AG04449 (cell line): ENCODE measurements at regions not wholly inside any gene's neighbourhood (a gene's known extent, or its start where the extent isn't known, plus 50 kb on each side); places are given as distances from the start of the nearest gene placed in this dataset.

Experiments
- CTCF ChIA-PET: fragments of 350-600 bp; formaldehyde crosslinking; extraction: SDS; loops from one replicate; lab custom pipeline; 2021; ENCODE audit warnings: antibody characterized with exemption; lab: Yijun Ruan, JAX
- POLR2A ChIA-PET: fragments of 400-600, 350-600 bp; formaldehyde crosslinking; extraction: SDS; loops from one replicate; lab custom pipeline; 2020; ENCODE audit warnings: antibody characterized with exemption, inconsistent platforms; lab: Yijun Ruan, JAX
- DNase-seq: peaks from one replicate; pipeline ENCODE4 v3.0.0-alpha.2; 2010; ENCODE audit warnings: low read depth, low spot score
- H3K4me3 ChIP-seq: 2 replicates; pipeline ENCODE4 v1.5.1; 2011; ENCODE audit warnings: low read depth, mild to moderate bottlenecking, control low read depth, low read length
- TF ChIP-seq, protein P1 (sequence below): IDR thresholded peaks from one replicate; pipeline ENCODE4 v1.5.1; 2011; ENCODE audit warnings: mild to moderate bottlenecking, moderate library complexity, low read length, control low read depth, inconsistent platforms; ENCODE audit not compliant: insufficient read depth; ENCODE audit errors: missing control alignments

DNA sequence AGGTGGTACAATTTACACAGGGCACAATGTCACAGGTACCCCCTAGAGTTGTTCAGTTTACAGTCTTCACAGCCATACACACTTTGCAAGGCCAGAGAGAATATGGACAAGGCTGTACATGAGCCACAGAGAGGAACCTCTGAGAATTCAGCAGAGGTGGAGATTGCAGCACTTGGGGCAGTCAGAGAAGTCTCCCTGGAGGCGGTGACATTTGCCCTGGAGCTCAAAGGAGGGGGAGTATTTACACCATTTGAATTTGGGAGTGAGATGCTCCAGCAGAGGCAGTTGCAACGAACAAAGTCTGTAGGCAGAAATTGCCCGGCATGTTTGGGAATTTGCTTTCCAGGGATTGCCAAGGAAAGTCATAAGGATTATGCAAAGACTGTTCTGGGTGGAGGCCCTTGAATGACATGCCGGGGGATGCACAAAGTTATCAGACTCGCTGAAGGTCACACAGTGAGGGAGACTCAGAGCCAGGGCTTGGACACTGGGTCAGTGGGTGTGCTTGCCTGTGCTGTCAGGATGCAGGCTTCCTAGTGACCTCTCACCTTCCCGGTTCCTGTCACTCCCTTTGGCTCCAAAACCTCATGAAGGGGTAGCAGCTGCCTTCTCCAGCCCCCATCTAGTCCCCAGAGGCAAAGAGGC lies 160.7 kb upstream of the PCBD1 start:
- ChIA-PET CTCF (no interaction called here), POLR2A (no interaction called here)

DNA sequence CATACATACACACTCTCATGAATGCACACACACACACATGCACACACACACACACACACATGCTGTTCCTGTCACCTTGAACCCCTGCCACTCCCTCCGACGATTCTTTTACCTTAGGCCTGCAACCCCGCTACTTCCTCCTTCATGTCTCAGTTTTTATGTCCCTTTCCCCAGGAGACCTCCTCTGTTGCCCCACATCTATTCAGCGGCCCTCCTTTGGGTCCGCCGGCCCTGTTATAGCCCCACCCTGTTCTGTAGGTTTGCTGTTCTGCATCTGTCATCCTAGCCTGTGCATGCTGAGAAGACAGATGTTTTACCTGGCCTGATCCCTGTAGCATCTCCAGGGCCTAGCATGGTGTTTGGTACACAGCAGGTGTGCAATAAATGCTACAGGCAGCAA lies 161.6 kb upstream of the PCBD1 start:
- TF ChIP-seq, protein P1, sequence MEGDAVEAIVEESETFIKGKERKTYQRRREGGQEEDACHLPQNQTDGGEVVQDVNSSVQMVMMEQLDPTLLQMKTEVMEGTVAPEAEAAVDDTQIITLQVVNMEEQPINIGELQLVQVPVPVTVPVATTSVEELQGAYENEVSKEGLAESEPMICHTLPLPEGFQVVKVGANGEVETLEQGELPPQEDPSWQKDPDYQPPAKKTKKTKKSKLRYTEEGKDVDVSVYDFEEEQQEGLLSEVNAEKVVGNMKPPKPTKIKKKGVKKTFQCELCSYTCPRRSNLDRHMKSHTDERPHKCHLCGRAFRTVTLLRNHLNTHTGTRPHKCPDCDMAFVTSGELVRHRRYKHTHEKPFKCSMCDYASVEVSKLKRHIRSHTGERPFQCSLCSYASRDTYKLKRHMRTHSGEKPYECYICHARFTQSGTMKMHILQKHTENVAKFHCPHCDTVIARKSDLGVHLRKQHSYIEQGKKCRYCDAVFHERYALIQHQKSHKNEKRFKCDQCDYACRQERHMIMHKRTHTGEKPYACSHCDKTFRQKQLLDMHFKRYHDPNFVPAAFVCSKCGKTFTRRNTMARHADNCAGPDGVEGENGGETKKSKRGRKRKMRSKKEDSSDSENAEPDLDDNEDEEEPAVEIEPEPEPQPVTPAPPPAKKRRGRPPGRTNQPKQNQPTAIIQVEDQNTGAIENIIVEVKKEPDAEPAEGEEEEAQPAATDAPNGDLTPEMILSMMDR: no peak
- ChIA-PET POLR2A (no interaction called here), CTCF (no interaction called here)
- DNase-seq: no peak
- no peak overlapping the region for H3K4me3 ChIP-seq

More for the DNA sequence above, 160.7 kb upstream of the PCBD1 start:
- no peak overlapping the region for H3K4me3 ChIP-seq
- no peak for DNase-seq
- TF ChIP-seq, protein P1: no peak

DNA sequence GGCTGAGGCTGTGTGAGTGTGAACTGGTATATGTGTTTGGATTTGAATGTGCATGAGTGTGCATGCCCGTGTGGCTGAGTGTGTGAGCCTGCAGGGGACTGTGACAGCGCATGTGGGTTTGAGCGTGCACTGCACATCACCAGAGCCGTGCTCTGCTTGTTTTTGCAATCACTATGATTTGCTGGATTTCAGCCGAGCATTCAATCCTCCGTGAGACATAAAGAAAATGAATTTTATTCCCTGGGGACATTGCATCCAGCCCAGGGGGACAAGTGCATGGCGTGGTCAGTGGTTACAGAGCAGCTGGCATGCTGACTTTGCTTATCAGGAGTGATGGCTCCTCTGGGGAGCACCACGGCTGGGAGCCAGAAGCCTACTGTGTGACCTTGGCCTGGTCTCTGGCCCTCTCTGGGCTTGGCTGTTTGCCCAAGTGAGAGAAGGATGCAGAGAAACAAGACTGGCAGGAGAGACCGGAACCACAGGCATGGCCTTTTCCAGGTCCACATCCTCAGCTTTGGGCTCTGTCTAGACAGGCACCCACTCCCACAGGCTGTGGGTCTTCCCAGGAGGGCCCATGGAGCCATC lies 160.2 kb upstream of the UNC5B start:
- ChIA-PET CTCF (no interaction called here), POLR2A (no interaction called here)
- no peak for DNase-seq
- TF ChIP-seq, protein P1: no peak
- H3K4me3 ChIP-seq: no peak overlapping the region

DNA sequence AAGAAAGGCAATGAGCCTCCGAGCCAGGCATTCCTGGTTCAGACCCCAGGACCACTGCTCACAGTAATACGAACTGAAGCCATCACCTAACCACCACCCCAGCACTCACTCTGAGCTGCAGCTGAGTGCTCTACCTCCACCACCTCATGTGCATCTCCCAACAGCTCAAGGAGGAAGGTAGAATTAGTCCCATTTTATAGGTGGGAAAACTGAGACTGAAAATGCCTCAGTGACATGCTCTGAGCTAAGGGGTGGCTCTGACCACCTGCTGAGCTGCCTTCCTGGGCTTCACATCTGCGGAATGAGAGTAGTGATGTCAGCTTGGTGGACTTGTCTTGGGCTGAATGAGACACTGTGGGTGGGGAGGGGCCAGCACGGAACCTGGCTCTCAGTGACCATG lies 159.7 kb upstream of the UNC5B start:
- ChIA-PET CTCF (no interaction called here), POLR2A (no interaction called here)
- TF ChIP-seq, protein P1: no peak
- DNase-seq: no peak
- H3K4me3 ChIP-seq: no peak overlapping the region

DNA sequence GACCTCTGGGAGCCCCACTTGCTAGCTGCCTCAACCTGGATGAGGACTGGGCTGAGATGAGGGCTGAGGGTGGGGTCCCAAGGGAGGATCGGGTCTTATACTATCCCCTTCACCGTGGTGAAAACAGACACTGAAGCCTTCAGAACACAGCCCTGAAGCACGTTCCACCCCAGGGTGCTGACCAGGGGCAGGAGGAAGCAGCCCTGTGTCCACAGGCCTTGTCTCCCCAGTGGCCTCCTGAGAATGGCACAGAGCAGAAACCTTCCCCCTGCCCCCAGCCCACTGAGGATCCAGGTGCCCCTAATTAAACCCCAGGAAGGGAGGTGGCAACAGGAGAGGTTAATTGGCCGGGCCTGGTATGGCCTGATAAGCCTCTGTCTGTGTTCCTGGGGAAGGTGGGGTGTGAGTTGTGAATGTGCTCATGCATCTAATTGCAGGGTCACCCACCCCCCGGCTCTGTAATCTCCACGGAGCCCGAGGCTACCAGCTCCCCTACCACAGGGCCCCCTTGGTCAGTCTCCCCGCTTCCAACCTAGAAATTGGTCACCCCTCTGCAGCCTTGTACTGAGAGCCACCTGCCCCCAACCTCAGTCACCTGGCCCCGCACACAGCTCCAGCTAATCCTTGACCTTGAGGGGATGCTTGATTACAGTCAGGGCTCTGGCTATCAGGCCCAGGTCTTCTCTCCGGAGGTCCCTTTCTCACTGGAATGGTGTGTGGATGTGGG lies 159.0 kb upstream of the UNC5B start:
- ChIA-PET POLR2A (no interaction called here), CTCF (no interaction called here)
- TF ChIP-seq, protein P1: no peak

DNA sequence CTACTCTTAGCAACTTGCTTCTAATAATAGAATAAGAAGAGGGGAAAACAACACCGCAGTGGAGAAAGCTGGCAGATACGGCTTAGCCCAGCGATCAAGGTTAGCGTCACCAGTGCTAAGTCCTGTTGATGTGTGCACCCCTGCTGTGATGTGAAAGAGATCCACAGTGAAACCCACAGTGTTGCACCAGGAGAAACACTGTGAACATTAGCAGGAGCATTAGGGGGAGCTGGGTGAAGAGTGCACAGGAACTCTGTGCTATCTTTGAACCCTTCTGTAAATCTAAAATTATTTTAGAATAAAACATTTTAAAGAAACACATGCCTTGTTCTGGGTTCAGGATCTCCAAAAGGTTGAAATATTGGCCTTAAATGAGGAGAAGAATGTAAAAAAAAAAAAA lies 154.1 kb upstream of the UNC5B start:
- H3K4me3 ChIP-seq: no peak overlapping the region
- ChIA-PET POLR2A (no interaction called here), CTCF (no interaction called here)
- DNase-seq: no peak
- TF ChIP-seq, protein P1: no peak

More for the DNA sequence above, 159.0 kb upstream of the UNC5B start:
- no peak for DNase-seq
- H3K4me3 ChIP-seq: no peak overlapping the region
